H1 (cell line): ENCODE measurements at regions not wholly inside any gene's neighbourhood (a gene's known extent, or its start where the extent isn't known, plus 50 kb on each side); places are given as distances from the start of the nearest gene placed in this dataset.

Source experiments
- EGR1 ChIP-seq: IDR thresholded peaks from 2 replicates; pipeline ENCODE4 v1.6.1; 2011; ENCODE audit warnings: low read depth, low read length, borderline replicate concordance
- EZH2 ChIP-seq: fragments of 200-600 bp; sonication (generic); IDR thresholded peaks from 2 replicates; pipeline ENCODE4 v1.7.1; 2012; ENCODE audit warnings: low read depth, mild to moderate bottlenecking, moderate library complexity, low read length, inconsistent platforms; ENCODE audit not compliant: severe bottlenecking
- HDAC6 ChIP-seq: IDR thresholded peaks from one replicate; pipeline ENCODE4 v1.7.1; 2012; ENCODE audit warnings: low read depth, mild to moderate bottlenecking, inconsistent platforms, low read length, moderate library complexity
- JUN ChIP-seq: IDR thresholded peaks from 2 replicates; pipeline ENCODE4 v1.6.1; 2011; ENCODE audit warnings: low read depth, mild to moderate bottlenecking, improper control_type of control experiment, low read length
- POLR2A ChIP-seq, 2 experiments: IDR thresholded peaks; 1 replicate in 1 of 2; 2 replicates in 1 of 2; pipeline ENCODE4 v1.6.1; 2011; ENCODE audit warnings: low read depth in 2 of 2, low read length in 2 of 2, mild to moderate bottlenecking in 2 of 2; ENCODE audit errors: control extremely low read depth in 1 of 2
- POLR2AphosphoS5 ChIP-seq: IDR thresholded peaks from 2 replicates; pipeline ENCODE4 v1.6.1; 2011; ENCODE audit warnings: low read depth, low read length
- TF ChIP-seq, protein P1 (sequence below), 3 experiments: IDR thresholded peaks; 1 replicate in 2 of 3; 2 replicates in 1 of 3; pipeline versions ENCODE4 v1.5.1 to v1.6.1; 2011; ENCODE audit warnings: low read length in 3 of 3, mild to moderate bottlenecking in 3 of 3, inconsistent platforms in 2 of 3, low read depth in 1 of 3, moderate library complexity in 1 of 3; ENCODE audit not compliant: insufficient read depth in 1 of 3; ENCODE audit errors: control extremely low read depth in 1 of 3
- TF ChIP-seq, protein P2 (sequence below): IDR thresholded peaks from 2 replicates; pipeline ENCODE4 v1.6.1; 2011; ENCODE audit warnings: low read depth, mild to moderate bottlenecking, low read length; ENCODE audit not compliant: insufficient read depth
- TF ChIP-seq, protein P3 (sequence below): IDR thresholded peaks from 2 replicates; pipeline ENCODE4 v1.6.1; 2012; ENCODE audit warnings: inconsistent platforms

DNA sequence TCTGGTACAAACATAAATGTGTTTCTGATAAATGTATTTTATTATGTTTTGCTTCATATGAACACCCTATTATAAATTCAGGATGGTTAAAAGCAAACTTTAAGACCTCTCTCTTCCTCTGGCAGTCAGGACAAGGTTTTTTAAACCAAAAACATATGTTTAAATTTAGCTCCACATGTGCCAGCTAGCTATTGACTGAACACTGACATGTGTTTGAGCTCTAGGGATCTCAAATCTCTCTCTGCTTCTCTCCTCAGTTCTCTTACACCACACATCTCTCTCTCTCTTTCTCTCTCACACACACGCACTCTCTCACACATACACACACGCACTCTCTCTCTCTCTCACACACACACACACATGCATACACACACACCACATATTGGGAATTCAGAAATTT lies 150.1 kb upstream of the RFX3 start:
- TF ChIP-seq, protein P1, sequence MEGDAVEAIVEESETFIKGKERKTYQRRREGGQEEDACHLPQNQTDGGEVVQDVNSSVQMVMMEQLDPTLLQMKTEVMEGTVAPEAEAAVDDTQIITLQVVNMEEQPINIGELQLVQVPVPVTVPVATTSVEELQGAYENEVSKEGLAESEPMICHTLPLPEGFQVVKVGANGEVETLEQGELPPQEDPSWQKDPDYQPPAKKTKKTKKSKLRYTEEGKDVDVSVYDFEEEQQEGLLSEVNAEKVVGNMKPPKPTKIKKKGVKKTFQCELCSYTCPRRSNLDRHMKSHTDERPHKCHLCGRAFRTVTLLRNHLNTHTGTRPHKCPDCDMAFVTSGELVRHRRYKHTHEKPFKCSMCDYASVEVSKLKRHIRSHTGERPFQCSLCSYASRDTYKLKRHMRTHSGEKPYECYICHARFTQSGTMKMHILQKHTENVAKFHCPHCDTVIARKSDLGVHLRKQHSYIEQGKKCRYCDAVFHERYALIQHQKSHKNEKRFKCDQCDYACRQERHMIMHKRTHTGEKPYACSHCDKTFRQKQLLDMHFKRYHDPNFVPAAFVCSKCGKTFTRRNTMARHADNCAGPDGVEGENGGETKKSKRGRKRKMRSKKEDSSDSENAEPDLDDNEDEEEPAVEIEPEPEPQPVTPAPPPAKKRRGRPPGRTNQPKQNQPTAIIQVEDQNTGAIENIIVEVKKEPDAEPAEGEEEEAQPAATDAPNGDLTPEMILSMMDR (IDR thresholded peaks at IDR 0.05; ENCODE audit: control extremely low read depth in 1 of 3, insufficient read depth in 1 of 3, low read depth in 1 of 3, low read length in 3 of 3), result no peak
- TF ChIP-seq POLR2AphosphoS5 (no peak), POLR2A (IDR thresholded peaks at IDR 0.05; ENCODE audit: control extremely low read depth in 1 of 2, low read depth in 2 of 2, low read length in 2 of 2) (no peak), JUN (no peak), EZH2 (no peak), HDAC6 (no peak), EGR1 (no peak)
- TF ChIP-seq, protein P2, sequence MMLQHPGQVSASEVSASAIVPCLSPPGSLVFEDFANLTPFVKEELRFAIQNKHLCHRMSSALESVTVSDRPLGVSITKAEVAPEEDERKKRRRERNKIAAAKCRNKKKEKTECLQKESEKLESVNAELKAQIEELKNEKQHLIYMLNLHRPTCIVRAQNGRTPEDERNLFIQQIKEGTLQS, result no peak
- TF ChIP-seq, protein P3, sequence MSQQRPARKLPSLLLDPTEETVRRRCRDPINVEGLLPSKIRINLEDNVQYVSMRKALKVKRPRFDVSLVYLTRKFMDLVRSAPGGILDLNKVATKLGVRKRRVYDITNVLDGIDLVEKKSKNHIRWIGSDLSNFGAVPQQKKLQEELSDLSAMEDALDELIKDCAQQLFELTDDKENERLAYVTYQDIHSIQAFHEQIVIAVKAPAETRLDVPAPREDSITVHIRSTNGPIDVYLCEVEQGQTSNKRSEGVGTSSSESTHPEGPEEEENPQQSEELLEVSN, result no peak
